Neural progenitor cell (in vitro differentiated cells): ENCODE measurements at regions not wholly inside any gene's neighbourhood (a gene's known extent, or its start where the extent isn't known, plus 50 kb on each side); places are given as distances from the start of the nearest gene placed in this dataset.
"Not testable (repeated sequence)": the region's sequence is repeated elsewhere in the genome, so short reads cannot be mapped to it uniquely, and the experiment has no call there.

Experiments used
- DNase-seq: peaks from one replicate; pipeline ENCODE4 v3.0.0-alpha.2; 2016; ENCODE audit warnings: low spot score
- H2AFZ ChIP-seq: fragments of 200-600 bp; sonication (generic); replicated peaks from 2 replicates; pipeline ENCODE4 v1.6.1; 2016; ENCODE audit warnings: antibody characterized with exemption
- H3F3A ChIP-seq: fragments of 200-600 bp; sonication (generic); 2 replicates; pipeline ENCODE4 v1.6.1; 2016; ENCODE audit warnings: antibody characterized with exemption, low read depth
- H3K27ac ChIP-seq: fragments of 200-600 bp; sonication (generic); 2 replicates; pipeline ENCODE4 v1.5.1; 2016; ENCODE audit warnings: mild to moderate bottlenecking
- H3K27me3 ChIP-seq: fragments of 200-600 bp; sonication (generic); 2 replicates; pipeline ENCODE4 v1.6.1; 2016; ENCODE audit warnings: mild to moderate bottlenecking, moderate library complexity
- H3K36me3 ChIP-seq: fragments of 200-600 bp; sonication (generic); 2 replicates; pipeline ENCODE4 v1.5.1; 2016
- H3K4me1 ChIP-seq: fragments of 200-600 bp; sonication (generic); 2 replicates; pipeline ENCODE4 v1.6.1; 2016; ENCODE audit warnings: mixed run types
- H3K4me2 ChIP-seq: fragments of 200-600 bp; sonication (generic); 2 replicates; pipeline ENCODE4 v1.6.1; 2016
- H3K4me3 ChIP-seq: fragments of 200-600 bp; sonication (generic); 2 replicates; pipeline ENCODE4 v1.5.1; 2016
- H3K79me2 ChIP-seq: fragments of 200-600 bp; sonication (generic); 2 replicates; pipeline ENCODE4 v1.6.1; 2016; ENCODE audit warnings: low read depth
- H3K9ac ChIP-seq: fragments of 200-600 bp; sonication (generic); 2 replicates; pipeline ENCODE4 v1.6.1; 2016
- H3K9me3 ChIP-seq: fragments of 200-600 bp; sonication (generic); 2 replicates; pipeline ENCODE4 v1.5.1; 2016; ENCODE audit warnings: low read depth
- H4K20me1 ChIP-seq: fragments of 200-600 bp; sonication (generic); 2 replicates; pipeline ENCODE4 v1.6.1; 2016; ENCODE audit warnings: low read depth
- H3K27ac Mint-ChIP-seq: 3 replicates; pipeline ENCODE4 v1.8.0; 2021; ENCODE audit warnings: mixed read lengths
- H3K27me3 Mint-ChIP-seq: 2 replicates; pipeline ENCODE4 v1.8.0; 2022; ENCODE audit warnings: low read depth, mild to moderate bottlenecking, inconsistent platforms, moderate library complexity, mixed read lengths; ENCODE audit not compliant: insufficient read depth
- H3K36me3 Mint-ChIP-seq: 3 replicates; pipeline ENCODE4 v1.8.0; 2021; ENCODE audit warnings: mixed read lengths
- H3K4me1 Mint-ChIP-seq: 3 replicates; pipeline ENCODE4 v1.8.0; 2021; ENCODE audit warnings: mixed read lengths
- H3K4me3 Mint-ChIP-seq: 3 replicates; pipeline ENCODE4 v1.8.0; 2021; ENCODE audit warnings: mild to moderate bottlenecking, moderate library complexity, mixed read lengths
- H3K9me3 Mint-ChIP-seq: 3 replicates; pipeline ENCODE4 v1.8.0; 2020; ENCODE audit warnings: mixed read lengths
- EZH2 ChIP-seq: fragments of 200-600 bp; sonication (generic); IDR thresholded peaks from 2 replicates; pipeline ENCODE4 v1.6.1; 2017; ENCODE audit warnings: antibody characterized with exemption, mild to moderate bottlenecking, moderate library complexity
- EZH2phosphoT487 ChIP-seq: fragments of 200-600 bp; sonication (generic); IDR thresholded peaks from 2 replicates; pipeline ENCODE4 v1.6.1; 2017; ENCODE audit warnings: antibody characterized with exemption
- TF ChIP-seq, protein P1 (sequence below): fragments of 200-600 bp; sonication (generic); IDR thresholded peaks from 2 replicates; pipeline ENCODE4 v1.5.1; 2017; ENCODE audit warnings: antibody characterized with exemption, mild to moderate bottlenecking

GRCh38 chr2:52477166-52477565, 1290.4 kb upstream of the CHAC2 start:
- Histone ChIP-seq H3K36me3 (no peaks in the 10 kb centered on the region), H3K27ac (no peak overlapping the region), H4K20me1 (no peaks in the 10 kb centered on the region), H3K4me1 (peaks cover 6% of the 10 kb centered on the region), H3K4me3 (no peak overlapping the region), H3K4me2 (no peak overlapping the region), H3K9me3 (no peaks in the 10 kb centered on the region), H3K79me2 (no peaks in the 10 kb centered on the region), H3F3A (no peaks in the 10 kb centered on the region), H3K9ac (no peak overlapping the region), H2AFZ (no peak overlapping the region), H3K27me3 (no peaks in the 10 kb centered on the region)
- no peak overlapping the region for H3K4me3 Mint-ChIP-seq
- H3K36me3 Mint-ChIP-seq, result no peaks in the 10 kb centered on the region
- DNase-seq, result no peak
- H3K9me3 Mint-ChIP-seq, result peaks cover 2% of the 10 kb centered on the region
- peaks cover 4% of the 10 kb centered on the region for H3K4me1 Mint-ChIP-seq
- no peaks in the 10 kb centered on the region for H3K27me3 Mint-ChIP-seq
- TF ChIP-seq, protein P1, sequence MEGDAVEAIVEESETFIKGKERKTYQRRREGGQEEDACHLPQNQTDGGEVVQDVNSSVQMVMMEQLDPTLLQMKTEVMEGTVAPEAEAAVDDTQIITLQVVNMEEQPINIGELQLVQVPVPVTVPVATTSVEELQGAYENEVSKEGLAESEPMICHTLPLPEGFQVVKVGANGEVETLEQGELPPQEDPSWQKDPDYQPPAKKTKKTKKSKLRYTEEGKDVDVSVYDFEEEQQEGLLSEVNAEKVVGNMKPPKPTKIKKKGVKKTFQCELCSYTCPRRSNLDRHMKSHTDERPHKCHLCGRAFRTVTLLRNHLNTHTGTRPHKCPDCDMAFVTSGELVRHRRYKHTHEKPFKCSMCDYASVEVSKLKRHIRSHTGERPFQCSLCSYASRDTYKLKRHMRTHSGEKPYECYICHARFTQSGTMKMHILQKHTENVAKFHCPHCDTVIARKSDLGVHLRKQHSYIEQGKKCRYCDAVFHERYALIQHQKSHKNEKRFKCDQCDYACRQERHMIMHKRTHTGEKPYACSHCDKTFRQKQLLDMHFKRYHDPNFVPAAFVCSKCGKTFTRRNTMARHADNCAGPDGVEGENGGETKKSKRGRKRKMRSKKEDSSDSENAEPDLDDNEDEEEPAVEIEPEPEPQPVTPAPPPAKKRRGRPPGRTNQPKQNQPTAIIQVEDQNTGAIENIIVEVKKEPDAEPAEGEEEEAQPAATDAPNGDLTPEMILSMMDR, result no peak
- no peak for TF ChIP-seq EZH2
- no peak for TF ChIP-seq EZH2phosphoT487
- no peak overlapping the region for H3K27ac Mint-ChIP-seq

GRCh38 chr2:52475590-52475989, 1292.0 kb upstream of the CHAC2 start:
- H4K20me1 ChIP-seq, result no peaks in the 10 kb centered on the region
- H3K27ac Mint-ChIP-seq, result no peak overlapping the region
- H3K9me3 ChIP-seq, result no peaks in the 10 kb centered on the region
- no peak overlapping the region for H3K9ac ChIP-seq
- H3K4me2 ChIP-seq, result no peak overlapping the region
- DNase-seq, result no peak
- H3K36me3 Mint-ChIP-seq, result no peaks in the 10 kb centered on the region
- peaks cover 2% of the 10 kb centered on the region for H3K9me3 Mint-ChIP-seq
- no peak overlapping the region for H3K4me3 ChIP-seq
- H3K4me1 ChIP-seq, result peaks cover 6% of the 10 kb centered on the region
- no peaks in the 10 kb centered on the region for H3K79me2 ChIP-seq
- H3K27me3 ChIP-seq, result no peaks in the 10 kb centered on the region
- H3K27ac ChIP-seq, result no peak overlapping the region
- no peaks in the 10 kb centered on the region for H3F3A ChIP-seq
- H3K4me1 Mint-ChIP-seq, result peaks cover 4% of the 10 kb centered on the region
- H2AFZ ChIP-seq, result no peak overlapping the region
- no peak overlapping the region for H3K4me3 Mint-ChIP-seq
- no peaks in the 10 kb centered on the region for H3K27me3 Mint-ChIP-seq
- TF ChIP-seq, protein P1, result no peak
- TF ChIP-seq EZH2, result no peak
- no peak for TF ChIP-seq EZH2phosphoT487
- H3K36me3 ChIP-seq, result no peaks in the 10 kb centered on the region

DNA sequence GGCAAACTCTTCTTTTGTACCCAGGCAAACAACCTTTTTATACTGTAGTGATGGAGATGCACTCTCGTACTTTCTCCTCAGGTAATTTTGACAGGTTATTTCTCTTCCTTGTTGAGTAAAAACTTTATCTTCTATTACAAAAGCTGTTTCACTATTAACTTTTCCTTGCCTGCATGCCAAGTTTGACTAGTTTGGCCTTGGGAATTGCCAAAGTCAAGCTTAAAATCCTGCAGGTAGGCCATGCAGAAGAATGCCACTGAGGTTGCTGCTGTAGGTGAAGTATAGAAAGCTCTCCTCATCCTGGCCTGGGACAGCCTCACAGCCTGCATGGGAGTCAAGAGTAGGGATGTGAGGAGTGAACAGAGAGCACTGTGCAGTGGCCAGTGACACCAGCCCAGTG, 1293.5 kb upstream of the CHAC2 start:
- Mint-ChIP-seq H3K4me1 (peaks cover 2% of the 10 kb centered on the region), H3K27me3 (no peaks in the 10 kb centered on the region), H3K4me3 (no peak overlapping the region), H3K36me3 (no peaks in the 10 kb centered on the region), H3K9me3 (no peaks in the 10 kb centered on the region), H3K27ac (no peak overlapping the region)
- TF ChIP-seq, protein P1, result no peak
- TF ChIP-seq EZH2phosphoT487, result no peak
- TF ChIP-seq EZH2, result no peak
- H3K27me3 ChIP-seq, result no peaks in the 10 kb centered on the region
- no peak overlapping the region for H3K9ac ChIP-seq
- no peaks in the 10 kb centered on the region for H3F3A ChIP-seq
- no peak for DNase-seq
- H3K36me3 ChIP-seq, result no peaks in the 10 kb centered on the region
- H3K27ac ChIP-seq, result no peak overlapping the region
- H3K4me2 ChIP-seq, result no peak overlapping the region
- H2AFZ ChIP-seq, result no peak overlapping the region
- H3K9me3 ChIP-seq, result no peaks in the 10 kb centered on the region
- H4K20me1 ChIP-seq, result no peaks in the 10 kb centered on the region
- peaks cover 6% of the 10 kb centered on the region for H3K4me1 ChIP-seq
- no peaks in the 10 kb centered on the region for H3K79me2 ChIP-seq
- H3K4me3 ChIP-seq, result no peak overlapping the region

- Mint-ChIP-seq H3K27ac (no peak overlapping the region), H3K9me3 (no peaks in the 10 kb centered on the region), H3K36me3 (no peaks in the 10 kb centered on the region), H3K4me3 (no peak overlapping the region), H3K27me3 (no peaks in the 10 kb centered on the region), H3K4me1 (peaks cover 2% of the 10 kb centered on the region)
- Histone ChIP-seq H3K27me3 (no peaks in the 10 kb centered on the region), H3K4me1 (peaks cover 6% of the 10 kb centered on the region), H3K4me2 (no peak overlapping the region), H3F3A (no peaks in the 10 kb centered on the region), H3K79me2 (no peaks in the 10 kb centered on the region), H3K9ac (no peak overlapping the region), H3K4me3 (no peak overlapping the region), H2AFZ (no peak overlapping the region), H3K27ac (no peak overlapping the region), H3K36me3 (no peaks in the 10 kb centered on the region), H4K20me1 (no peaks in the 10 kb centered on the region), H3K9me3 (no peaks in the 10 kb centered on the region)
- DNase-seq, result no peak
- no peak for TF ChIP-seq EZH2
- TF ChIP-seq, protein P1, result no peak
- TF ChIP-seq EZH2phosphoT487, result no peak
These were observed 1294.1 kb upstream of the CHAC2 start for GRCh38 chr2:52473526-52473925.

DNA sequence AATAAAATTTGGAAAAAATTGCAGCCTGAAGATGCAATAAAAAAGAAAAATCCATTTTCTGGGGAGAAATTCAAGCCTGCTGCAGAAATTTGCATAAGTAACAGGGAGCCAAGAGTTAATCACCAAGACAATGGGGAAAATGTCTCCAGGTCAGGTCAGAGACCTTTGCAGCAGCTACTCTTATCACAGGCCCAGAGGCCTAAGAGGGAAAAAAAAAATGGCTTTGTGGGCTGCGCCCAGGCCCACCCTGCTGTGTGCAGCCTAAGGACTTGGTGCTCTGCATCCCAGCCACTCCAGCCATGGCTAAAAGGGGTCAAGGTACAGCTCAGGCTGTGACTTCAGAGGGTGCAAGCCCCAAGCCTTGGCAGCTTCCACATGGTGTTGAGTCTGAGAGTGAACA, 1297.1 kb upstream of the CHAC2 start:
- not testable (repeated sequence) for H2AFZ ChIP-seq, H3K4me3 Mint-ChIP-seq, H3K79me2 ChIP-seq, H3K27me3 ChIP-seq, H3K4me2 ChIP-seq, H3K27ac ChIP-seq, H3F3A ChIP-seq, H3K27me3 Mint-ChIP-seq, H3K27ac Mint-ChIP-seq, H3K36me3 Mint-ChIP-seq, H3K9me3 ChIP-seq, H3K36me3 ChIP-seq, H3K4me3 ChIP-seq, H4K20me1 ChIP-seq, H3K4me1 Mint-ChIP-seq, H3K4me1 ChIP-seq, H3K9ac ChIP-seq, H3K9me3 Mint-ChIP-seq
- peak; percentile 9 for DNase-seq
